GM12878 (cell line): ENCODE measurements at regions not wholly inside any gene's neighbourhood (a gene's known extent, or its start where the extent isn't known, plus 50 kb on each side); places are given as distances from the start of the nearest gene placed in this dataset.
A peak's percentile ranks its signal among the peaks of the same experiment; 100 is the strongest.

ENCODE experiments used
- ATAC-seq: fragments of 200-7000 bp; cut with Tn5 transposase; 3 replicates; pipeline ENCODE4 v1.9.1; 2020; ENCODE audit warnings: mild to moderate bottlenecking, moderate library complexity
- BruUV-seq: library from RNA; stranded (reverse); fragments of 400-500 nt; replicated peaks from 2 replicates; lab custom pipeline; 2021; lab: Mats Ljungman, UMichigan
- CTCF ChIA-PET: fragments of 300-600 bp; sonication (Branson Sonifier 250); formaldehyde crosslinking; extraction: SDS; loops from one replicate; lab custom pipeline; 2021; ENCODE audit warnings: inconsistent platforms; lab: Yijun Ruan, JAX
- POLR2A ChIA-PET: fragments of 350-600 bp; formaldehyde crosslinking; extraction: SDS; loops from one replicate; lab custom pipeline; 2021; ENCODE audit warnings: inconsistent platforms; lab: Charles Lee
- RAD21 ChIA-PET: fragments of 300-600 bp; sonication (Branson Sonifier 250); formaldehyde crosslinking; loops from one replicate; lab custom pipeline; 2023; ENCODE audit warnings: antibody characterized with exemption; ENCODE audit not compliant: unreplicated experiment; lab: Charles Lee
- SMC1A ChIA-PET: fragments of 300-600 bp; sonication (Branson Sonifier 250); formaldehyde crosslinking; loops from one replicate; lab custom pipeline; 2023; ENCODE audit not compliant: unreplicated experiment, uncharacterized antibody; lab: Charles Lee
- DNase-seq: peaks from one replicate; pipeline ENCODE4 v3.0.0-alpha.2; 2011; ENCODE audit warnings: low read depth, low spot score
- FAIRE-seq: peaks from 3 replicates; lab custom pipeline; 2011; peaks lifted over from hg19 to GRCh38; lab: Jason Lieb, UNC
- H2AFZ ChIP-seq: 2 replicates; pipeline ENCODE4 v1.6.0; 2011; ENCODE audit warnings: low read depth, low read length, control low read depth; ENCODE audit not compliant: control insufficient read depth
- H3K27ac ChIP-seq: 2 replicates; pipeline ENCODE4 v1.5.1; 2011; ENCODE audit warnings: control low read depth; ENCODE audit not compliant: control insufficient read depth, insufficient read depth
- H3K27me3 ChIP-seq, 2 experiments: replicated peaks in 1 of 2; 2 replicates each; pipeline versions ENCODE4 v1.6.0 to v1.6.1; 2011; ENCODE audit warnings: low read length in 1 of 2; ENCODE audit not compliant: control insufficient read depth in 2 of 2, insufficient read depth in 2 of 2
- H3K36me3 ChIP-seq, 2 experiments: 2 replicates each; pipeline ENCODE4 v1.5.1; 2011; ENCODE audit warnings: low read length in 1 of 2; ENCODE audit not compliant: control insufficient read depth in 2 of 2, insufficient read depth in 2 of 2
- H3K4me1 ChIP-seq: 2 replicates; pipeline ENCODE4 v1.6.1; 2011; ENCODE audit warnings: mild to moderate bottlenecking, low read length, moderate library complexity, mixed read lengths; ENCODE audit not compliant: control insufficient read depth, insufficient read depth
- H3K4me2 ChIP-seq: 2 replicates; pipeline ENCODE4 v1.6.0; 2011; ENCODE audit warnings: control low read depth; ENCODE audit not compliant: control insufficient read depth, insufficient read depth
- H3K4me3 ChIP-seq: fragments of 200-600 bp; sonication (generic); 2 replicates; pipeline ENCODE4 v1.5.1; 2016
- H3K79me2 ChIP-seq: 2 replicates; pipeline ENCODE4 v1.6.0; 2011; ENCODE audit warnings: low read length; ENCODE audit not compliant: control insufficient read depth, insufficient read depth
- H3K9ac ChIP-seq: 2 replicates; pipeline ENCODE4 v1.8.0; 2011; ENCODE audit warnings: low read length, control low read depth, mixed read lengths; ENCODE audit not compliant: control insufficient read depth, insufficient read depth
- H3K9me3 ChIP-seq: replicated peaks from 3 replicates; pipeline ENCODE4 v1.5.1; 2011; ENCODE audit warnings: mild to moderate bottlenecking, low read length; ENCODE audit not compliant: control insufficient read depth, insufficient read depth
- H4K20me1 ChIP-seq: 2 replicates; pipeline ENCODE4 v1.6.0; 2011; ENCODE audit not compliant: control insufficient read depth, insufficient read depth
- NFXL1 ChIP-seq: fragments of 450-650 bp; IDR thresholded peaks from 2 replicates; pipeline ENCODE4 v1.6.1; 2017; ENCODE audit warnings: antibody characterized with exemption, mild to moderate bottlenecking, borderline replicate concordance
- NR2C1 ChIP-seq: fragments of 450-650 bp; IDR thresholded peaks from 2 replicates; pipeline ENCODE4 v1.6.1; 2017; ENCODE audit warnings: antibody characterized with exemption, mild to moderate bottlenecking, moderate library complexity
- SUPT20H ChIP-seq: IDR thresholded peaks from 2 replicates; pipeline ENCODE4 v1.6.1; 2011; ENCODE audit warnings: low read depth, mild to moderate bottlenecking, low read length, moderate library complexity, borderline replicate concordance; ENCODE audit not compliant: control insufficient read depth
- WGBS: methylation state at CpG from one replicate; pipeline ENCODE4 v1.1.6; 2016; ENCODE audit warnings: low lambda C conversion rate; ENCODE audit not compliant: insufficient replicate concordance, insufficient coverage; ENCODE audit errors: missing lambda C conversion rate; 5-methylcytosine and 5-hydroxymethylcytosine counted together
- in situ Hi-C: fragments of 300-500 bp; cut with MboI; formaldehyde crosslinking; loops from 9 replicates; pipeline ENCODE4 v1.14.3; 2018; ENCODE audit warnings: mixed read lengths
- intact Hi-C: fragments of 100-400 bp; cut with micrococcal nuclease; formaldehyde crosslinking; loops from one replicate; pipeline ENCODE4 v1.14.2; 2022; ENCODE audit not compliant: unreplicated experiment
- TF ChIP-seq, protein P1 (sequence below), 3 experiments: IDR thresholded peaks in 2 of 3; conservative IDR thresholded peaks in 1 of 3; 2 replicates each; pipeline ENCODE4 v1.5.1; 2011; ENCODE audit warnings: low read depth in 3 of 3, low read length in 3 of 3, mild to moderate bottlenecking in 3 of 3, control low read depth in 2 of 3, moderate library complexity in 2 of 3, inconsistent platforms in 1 of 3, mixed read lengths in 1 of 3; ENCODE audit not compliant: control insufficient read depth in 2 of 3, insufficient read depth in 1 of 3; ENCODE audit errors: extremely low read depth in 1 of 3
- TF ChIP-seq, protein P2 (sequence below): fragments of 150-350 bp; IDR thresholded peaks from 2 replicates; pipeline ENCODE4 v1.6.1; 2016; ENCODE audit warnings: low read depth, low read length

DNA sequence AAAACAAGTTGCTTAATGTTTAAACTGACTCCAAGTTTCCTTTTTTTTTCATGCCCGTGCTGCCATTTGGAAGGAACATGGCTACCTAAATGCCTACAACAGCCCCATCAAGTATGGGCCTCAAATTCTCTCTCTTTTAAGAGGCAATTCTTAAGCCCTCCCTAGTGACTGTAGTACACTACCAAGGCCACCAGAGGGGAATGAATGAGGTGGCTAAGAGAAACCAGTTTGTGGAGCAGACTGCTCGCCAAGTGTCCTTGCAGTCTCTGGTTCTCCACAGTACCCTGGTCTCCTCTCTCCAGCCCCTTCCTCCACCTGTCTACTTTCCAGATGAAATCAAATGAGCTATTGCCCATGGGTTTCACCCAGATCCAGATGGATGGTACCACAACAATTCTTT lies 1809.6 kb downstream of the BRINP3 start:
- no peak overlapping the region for H3K27ac ChIP-seq
- FAIRE-seq (no peak), ATAC-seq (peak; percentile 79), DNase-seq (no peak)
- H3K4me2 ChIP-seq: no peak overlapping the region
- H3K36me3 ChIP-seq: no peaks in the 10 kb centered on the region
- no peak overlapping the region for H3K9ac ChIP-seq
- TF ChIP-seq SUPT20H (no peak), NFXL1 (no peak), NR2C1 (no peak)
- TF ChIP-seq, protein P1, sequence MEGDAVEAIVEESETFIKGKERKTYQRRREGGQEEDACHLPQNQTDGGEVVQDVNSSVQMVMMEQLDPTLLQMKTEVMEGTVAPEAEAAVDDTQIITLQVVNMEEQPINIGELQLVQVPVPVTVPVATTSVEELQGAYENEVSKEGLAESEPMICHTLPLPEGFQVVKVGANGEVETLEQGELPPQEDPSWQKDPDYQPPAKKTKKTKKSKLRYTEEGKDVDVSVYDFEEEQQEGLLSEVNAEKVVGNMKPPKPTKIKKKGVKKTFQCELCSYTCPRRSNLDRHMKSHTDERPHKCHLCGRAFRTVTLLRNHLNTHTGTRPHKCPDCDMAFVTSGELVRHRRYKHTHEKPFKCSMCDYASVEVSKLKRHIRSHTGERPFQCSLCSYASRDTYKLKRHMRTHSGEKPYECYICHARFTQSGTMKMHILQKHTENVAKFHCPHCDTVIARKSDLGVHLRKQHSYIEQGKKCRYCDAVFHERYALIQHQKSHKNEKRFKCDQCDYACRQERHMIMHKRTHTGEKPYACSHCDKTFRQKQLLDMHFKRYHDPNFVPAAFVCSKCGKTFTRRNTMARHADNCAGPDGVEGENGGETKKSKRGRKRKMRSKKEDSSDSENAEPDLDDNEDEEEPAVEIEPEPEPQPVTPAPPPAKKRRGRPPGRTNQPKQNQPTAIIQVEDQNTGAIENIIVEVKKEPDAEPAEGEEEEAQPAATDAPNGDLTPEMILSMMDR (IDR thresholded peaks at IDR 0.05 in 2 of 3, conservative IDR thresholded peaks at IDR 0.05 in 1 of 3; ENCODE audit: control insufficient read depth in 2 of 3, extremely low read depth in 1 of 3, insufficient read depth in 1 of 3, low read depth in 3 of 3, low read length in 3 of 3): 0 out of 6 replicates have a peak, but pooled peaks of 1 of the 3 experiments have one; percentile 2
- TF ChIP-seq, protein P2, sequence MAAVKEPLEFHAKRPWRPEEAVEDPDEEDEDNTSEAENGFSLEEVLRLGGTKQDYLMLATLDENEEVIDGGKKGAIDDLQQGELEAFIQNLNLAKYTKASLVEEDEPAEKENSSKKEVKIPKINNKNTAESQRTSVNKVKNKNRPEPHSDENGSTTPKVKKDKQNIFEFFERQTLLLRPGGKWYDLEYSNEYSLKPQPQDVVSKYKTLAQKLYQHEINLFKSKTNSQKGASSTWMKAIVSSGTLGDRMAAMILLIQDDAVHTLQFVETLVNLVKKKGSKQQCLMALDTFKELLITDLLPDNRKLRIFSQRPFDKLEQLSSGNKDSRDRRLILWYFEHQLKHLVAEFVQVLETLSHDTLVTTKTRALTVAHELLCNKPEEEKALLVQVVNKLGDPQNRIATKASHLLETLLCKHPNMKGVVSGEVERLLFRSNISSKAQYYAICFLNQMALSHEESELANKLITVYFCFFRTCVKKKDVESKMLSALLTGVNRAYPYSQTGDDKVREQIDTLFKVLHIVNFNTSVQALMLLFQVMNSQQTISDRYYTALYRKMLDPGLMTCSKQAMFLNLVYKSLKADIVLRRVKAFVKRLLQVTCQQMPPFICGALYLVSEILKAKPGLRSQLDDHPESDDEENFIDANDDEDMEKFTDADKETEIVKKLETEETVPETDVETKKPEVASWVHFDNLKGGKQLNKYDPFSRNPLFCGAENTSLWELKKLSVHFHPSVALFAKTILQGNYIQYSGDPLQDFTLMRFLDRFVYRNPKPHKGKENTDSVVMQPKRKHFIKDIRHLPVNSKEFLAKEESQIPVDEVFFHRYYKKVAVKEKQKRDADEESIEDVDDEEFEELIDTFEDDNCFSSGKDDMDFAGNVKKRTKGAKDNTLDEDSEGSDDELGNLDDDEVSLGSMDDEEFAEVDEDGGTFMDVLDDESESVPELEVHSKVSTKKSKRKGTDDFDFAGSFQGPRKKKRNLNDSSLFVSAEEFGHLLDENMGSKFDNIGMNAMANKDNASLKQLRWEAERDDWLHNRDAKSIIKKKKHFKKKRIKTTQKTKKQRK: no peak
- BruUV-seq: no TSS peak
- 25% methylated on average over 2 of the region's 2 CpGs for WGBS
- RAD21 ChIA-PET: interaction anchor here (0.7 to 2.3 kb wide), 2 partner anchors 18 to 740 kb away, joined by 3 to 8 read pairs; no protein-coding TSS in a partner anchor
- H3K27me3 ChIP-seq: no peaks in the 10 kb centered on the region
- CTCF ChIA-PET: interaction anchor here (1.2 kb wide), 1 partner anchor 12 kb away, joined by 3 read pairs; no protein-coding TSS in a partner anchor
- no peaks in the 10 kb centered on the region for H4K20me1 ChIP-seq
- no peak overlapping the region for H3K4me3 ChIP-seq
- in situ Hi-C loops (no loop called here), intact Hi-C loops (no loop called here)
- SMC1A ChIA-PET: interaction anchor here (0.6 to 1.5 kb wide), 4 partner anchors 9 to 740 kb away, joined by 3 to 7 read pairs (median 3); no protein-coding TSS in a partner anchor
- H3K4me1 ChIP-seq: no peaks in the 10 kb centered on the region
- H3K9me3 ChIP-seq: no peaks in the 10 kb centered on the region
- H3K79me2 ChIP-seq: no peaks in the 10 kb centered on the region
- no peak overlapping the region for H2AFZ ChIP-seq
- POLR2A ChIA-PET: no interaction called here
